Stimulated activated CD4-positive, alpha-beta T cell treated with anti-CD3 and anti-CD28 coated beads, Interleukin-4, amount 100 ng/mL, for 4 hours (primary cell): ENCODE measurements at regions not wholly inside any gene's neighbourhood (a gene's known extent, or its start where the extent isn't known, plus 50 kb on each side); places are given as distances from the start of the nearest gene placed in this dataset.

Source experiments
- DNase-seq, 2 experiments: peaks; one replicate each; pipeline ENCODE4 v3.0.0-alpha.2; 2020

DNA sequence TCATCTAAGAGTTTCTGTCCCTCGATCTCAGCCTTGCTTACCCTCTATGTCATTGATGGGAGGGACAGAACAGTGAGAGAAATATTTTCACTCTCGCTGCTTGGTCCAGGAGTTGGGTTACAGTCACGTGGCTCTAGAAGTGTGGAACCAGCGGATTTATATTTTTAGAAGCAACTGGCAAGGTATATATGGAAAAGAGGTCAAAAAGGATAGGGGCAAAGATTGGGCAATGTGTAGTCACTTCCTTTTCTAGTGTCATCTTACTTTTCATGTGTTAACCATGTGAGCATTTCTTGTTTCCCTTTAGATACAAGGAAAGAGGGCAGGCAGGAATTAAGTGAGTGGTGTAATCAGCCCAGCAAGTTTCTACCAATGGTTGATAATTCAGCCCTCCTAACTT lies 111.5 kb upstream of the ZNF366 start:
- no peak for DNase-seq

DNA sequence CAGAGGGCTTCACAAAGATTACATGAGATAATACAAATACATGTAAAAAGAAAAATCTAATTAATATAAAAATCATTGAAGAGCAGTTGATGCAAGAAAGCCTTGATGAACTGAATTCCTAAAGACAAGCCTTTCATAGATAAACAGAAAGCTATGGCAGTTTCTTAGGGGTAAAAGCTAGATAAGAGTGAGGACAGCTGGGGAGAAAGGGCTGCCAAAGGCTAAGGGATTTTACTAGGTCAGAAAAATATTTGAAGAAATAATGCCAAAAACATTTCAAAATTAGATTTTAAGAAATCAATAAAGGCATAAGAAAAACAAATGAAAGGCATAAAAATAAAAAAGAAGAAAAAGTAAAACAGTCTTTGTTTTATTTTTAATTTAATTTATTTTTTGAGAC lies 107.9 kb upstream of the ZNF366 start:
- no peak for DNase-seq

DNA sequence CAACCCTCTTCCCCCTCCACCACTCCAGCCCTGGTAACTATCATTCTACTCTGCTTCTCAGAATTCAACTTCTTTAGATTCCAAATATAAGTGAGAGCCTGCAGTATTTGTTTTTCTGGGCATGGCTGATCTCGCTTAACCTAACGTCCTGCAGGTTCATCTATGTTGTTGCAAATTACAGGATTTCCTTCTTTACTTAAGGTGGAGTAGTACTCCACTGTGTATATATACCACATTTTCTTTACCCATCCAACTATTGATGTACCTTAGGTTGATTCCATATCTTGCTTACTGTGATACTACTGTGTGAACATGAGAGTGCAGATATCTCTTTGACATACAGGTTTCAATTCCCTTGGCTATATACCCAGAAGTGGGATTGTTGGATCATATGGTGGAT lies 106.3 kb upstream of the ZNF366 start:
- DNase-seq = no peak

DNA sequence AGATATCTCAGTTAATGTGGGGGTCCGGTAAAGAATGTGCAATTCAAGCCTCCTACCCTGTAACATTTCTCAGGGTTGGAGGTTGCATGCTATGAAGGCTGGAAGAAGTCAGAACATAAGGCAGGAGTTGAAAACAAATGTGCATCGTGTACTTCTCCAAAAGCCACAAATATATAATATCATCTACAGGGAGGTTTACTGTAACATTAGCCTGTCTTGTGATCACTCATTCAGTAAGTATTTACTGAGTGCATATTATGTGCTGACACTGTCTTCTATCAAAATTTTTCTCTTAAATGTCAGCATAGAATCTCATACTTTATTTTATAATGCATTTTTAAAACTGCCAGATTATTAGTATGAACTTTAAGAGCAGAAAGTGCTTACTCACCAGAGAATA lies 105.6 kb upstream of the ZNF366 start:
- DNase-seq = no peak

DNA sequence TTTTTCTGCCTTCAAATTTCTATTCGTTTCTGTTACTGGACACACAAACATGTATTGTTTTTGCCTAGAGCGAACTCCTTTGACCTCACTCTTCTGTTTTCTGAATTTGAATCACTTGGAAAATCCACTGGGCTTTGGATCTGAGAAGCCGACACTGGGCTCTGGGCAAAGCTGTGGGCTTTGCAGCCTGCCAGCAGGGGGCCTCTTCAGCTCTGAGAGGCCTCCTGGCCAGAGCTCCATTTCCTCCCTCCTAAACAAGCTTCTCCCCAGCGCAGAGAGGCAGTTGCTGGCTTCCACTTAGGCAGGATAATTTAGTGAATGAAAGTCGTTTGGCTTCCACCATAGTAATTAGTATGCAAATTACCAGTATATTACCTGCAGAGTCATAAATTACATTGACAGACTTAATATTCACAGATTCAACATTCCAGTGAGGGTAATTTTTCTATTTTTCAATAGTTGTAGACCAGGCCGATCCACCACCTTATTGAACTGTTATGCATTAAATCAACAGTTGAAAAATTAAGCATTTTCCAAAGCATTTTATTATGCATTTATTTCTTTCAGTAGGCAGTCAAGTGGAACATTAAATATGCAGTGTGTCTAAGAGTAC lies 104.0 kb upstream of the ZNF366 start:
- peak; percentile 15 to 38 for DNase-seq

DNA sequence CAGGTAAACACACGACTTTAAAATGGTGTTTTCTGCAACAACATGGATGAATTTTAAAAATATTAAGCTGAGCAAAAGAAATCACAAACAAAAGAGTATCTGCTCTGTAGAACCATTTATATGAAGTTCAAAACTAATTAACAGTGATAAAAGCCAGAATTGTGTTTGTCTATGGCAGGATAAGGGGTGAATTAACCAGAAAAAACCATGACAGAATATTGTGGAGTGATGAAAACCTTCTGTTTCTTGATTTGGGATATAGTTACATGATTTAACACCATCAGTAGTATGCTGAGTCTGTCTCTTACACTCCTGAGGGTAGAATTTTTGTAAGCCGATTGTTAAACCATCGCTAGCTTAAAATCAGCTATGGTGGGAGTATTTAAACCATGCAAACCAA lies 101.7 kb upstream of the ZNF366 start:
- DNase-seq = no peak

DNA sequence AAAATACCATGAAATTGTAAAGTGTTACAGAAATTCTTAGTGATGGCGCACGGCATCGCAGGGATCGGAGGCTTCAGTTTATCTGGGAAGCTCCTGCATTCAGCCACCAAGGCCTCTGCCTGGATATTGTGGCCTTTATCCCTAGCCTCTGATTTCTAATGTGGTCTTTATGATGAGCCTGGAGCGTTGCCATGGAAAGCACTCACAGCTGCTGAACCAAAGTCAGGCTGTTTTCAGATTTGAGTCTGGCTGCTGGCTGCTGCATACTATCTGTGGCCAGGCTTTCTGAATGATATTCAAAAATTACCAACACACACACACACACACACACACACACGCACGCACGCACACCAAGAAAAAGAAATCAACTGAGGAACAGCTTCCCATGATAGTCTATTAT lies 101.1 kb upstream of the ZNF366 start:
- DNase-seq = no peak

DNA sequence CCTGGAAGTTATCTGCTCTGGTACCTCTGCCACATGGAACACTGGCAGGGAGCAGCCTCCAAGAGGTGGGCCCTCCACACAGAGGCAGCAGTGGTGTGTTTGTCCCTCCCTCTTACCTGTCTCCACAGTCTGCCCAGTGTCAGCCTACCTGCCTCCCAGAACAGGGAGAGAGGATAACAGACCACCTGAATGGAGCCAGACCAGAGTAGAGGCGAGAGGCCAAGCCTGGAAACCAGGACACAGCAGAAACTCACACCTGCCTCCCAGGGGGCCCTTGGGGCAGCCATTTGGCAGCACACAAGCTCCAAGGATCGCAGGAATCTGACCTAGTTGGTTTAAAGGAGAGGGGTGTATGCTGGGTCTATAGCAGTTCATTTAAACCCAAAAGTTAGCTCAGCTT lies 100.2 kb upstream of the ZNF366 start:
- DNase-seq = no peak

DNA sequence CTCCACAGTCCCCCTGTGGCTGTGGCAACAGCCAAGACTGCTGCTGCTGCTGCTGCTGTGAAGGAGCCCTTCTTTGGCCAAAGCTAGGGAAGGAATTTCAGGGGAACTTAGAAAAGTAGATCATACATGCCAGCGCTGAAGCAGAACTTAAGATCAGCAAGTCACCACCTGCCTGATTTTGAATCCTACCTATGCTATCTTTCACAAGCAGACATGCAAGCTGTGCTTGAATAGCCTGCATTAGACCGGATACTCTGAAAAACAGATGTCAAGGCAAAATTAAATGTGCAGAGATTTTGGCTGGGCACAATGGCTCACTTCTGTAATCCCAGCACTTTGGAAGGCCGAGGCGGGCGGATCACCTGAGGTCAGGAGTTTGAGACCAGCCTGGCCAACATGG lies 99.3 kb upstream of the ZNF366 start:
- no peak for DNase-seq

DNA sequence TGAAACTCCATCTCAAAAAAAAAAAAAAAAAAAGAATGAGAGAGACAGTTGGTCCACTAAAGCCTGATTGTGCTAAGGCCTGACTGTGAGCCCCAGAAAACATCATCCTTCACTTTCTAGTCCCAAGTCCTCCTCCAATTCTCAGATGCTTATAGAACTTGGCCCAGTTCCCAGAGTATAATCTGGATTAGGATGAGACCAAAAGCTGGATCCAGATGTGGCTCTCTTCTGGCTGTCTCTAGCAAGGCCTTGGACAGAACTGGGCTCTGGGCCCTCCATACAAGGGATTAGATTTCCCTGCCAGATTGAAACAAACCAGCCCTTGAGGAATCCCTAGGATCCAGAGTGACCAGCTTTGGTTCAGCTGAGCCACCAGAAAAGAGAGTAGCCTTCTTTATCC lies 98.4 kb upstream of the ZNF366 start:
- no peak for DNase-seq

DNA sequence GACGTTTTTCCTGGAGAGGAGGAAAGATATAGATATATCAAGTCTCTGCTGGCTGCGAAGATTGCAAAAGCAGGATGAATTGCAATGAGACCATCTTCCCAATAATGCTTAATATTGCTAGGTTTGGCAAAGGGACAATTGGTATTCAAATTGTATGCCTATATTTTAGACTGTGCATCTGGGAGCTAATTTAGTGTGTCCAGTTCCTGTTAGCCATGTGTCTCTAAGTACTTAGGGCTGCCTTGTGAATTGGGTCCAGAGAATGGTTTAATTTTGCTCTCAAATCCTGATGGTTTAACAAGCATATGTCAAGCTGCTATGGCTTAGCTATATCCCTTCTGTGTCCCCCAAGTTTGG lies 97.6 kb upstream of the ZNF366 start:
- DNase-seq = no peak

DNA sequence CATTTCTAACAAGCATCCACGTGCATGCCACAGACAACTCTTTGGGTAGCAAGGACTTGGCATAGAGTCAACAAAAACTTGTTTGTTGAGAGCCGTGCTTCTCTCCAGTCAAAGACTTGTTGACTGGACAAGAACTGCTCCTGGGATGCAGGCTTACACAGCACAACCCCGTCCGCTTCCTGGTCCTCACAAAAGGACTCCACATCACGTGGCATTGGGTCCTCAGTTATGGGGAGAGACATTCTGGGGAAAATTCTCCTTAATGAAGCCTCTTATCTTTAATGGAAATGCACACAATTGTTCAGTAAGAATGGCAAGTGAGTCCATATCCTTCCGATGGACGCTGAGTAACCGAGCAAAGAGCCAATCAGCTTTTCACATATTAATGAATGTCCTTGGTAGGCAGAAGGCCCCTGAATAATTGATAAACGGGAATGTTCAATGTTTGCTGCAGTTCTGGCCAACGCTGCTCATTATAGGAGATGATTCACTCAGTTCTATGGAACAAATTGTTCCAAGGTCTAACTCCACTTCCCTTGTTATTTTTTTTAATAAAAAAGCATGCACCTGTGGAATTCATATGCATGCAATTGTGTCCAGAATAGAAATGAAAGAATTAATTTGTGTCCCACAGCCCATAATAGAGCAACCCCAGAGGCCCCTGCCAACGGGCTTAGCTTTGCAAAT lies 97.0 kb upstream of the ZNF366 start:
- DNase-seq = no peak

DNA sequence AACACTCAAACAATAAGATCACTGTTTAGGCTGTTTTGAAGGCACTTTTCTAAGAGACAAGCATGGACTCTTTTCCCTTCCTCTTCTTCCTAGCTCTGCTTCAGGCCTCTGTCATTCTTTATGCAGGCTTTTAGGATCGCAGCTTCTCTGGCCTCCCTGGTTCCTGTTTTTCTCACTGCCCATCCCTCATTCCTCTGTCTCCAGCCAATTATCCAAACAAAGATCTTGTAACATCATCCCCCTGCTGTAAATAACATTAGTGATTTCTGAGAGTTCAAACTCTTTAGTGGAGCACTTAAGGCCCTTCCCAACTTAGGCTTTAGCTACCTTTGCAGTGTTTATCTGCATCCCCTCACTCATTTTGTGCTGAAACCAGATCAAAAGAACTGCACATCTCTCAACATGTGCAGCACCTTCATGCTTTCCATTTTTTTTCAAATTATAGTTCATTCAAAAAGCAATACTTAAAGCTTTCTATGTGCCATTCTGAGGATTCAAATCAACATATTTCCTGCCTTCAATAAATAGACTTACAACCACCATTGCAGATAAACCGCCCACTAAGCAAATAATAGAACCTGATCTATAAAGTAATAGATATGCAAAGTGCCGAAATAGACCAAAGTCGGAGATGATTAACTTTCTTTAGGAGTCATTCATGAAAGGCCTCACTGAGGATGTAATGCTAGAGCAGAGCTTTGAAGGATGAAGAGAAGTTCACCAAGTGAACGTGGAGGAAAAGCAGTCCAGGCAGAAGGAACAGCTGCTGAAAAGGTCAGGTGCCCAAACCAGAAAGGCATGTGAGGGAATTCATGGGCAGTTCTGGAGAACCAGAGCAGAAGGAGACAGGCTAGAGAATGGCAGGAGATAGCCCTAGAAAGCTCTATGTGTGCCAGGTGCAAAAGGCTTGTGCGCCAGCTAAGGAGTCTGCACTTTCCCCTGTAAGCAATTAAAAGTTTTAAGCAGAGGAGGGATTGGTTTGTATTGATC lies 95.8 kb upstream of the ZNF366 start:
- no peak for DNase-seq

DNA sequence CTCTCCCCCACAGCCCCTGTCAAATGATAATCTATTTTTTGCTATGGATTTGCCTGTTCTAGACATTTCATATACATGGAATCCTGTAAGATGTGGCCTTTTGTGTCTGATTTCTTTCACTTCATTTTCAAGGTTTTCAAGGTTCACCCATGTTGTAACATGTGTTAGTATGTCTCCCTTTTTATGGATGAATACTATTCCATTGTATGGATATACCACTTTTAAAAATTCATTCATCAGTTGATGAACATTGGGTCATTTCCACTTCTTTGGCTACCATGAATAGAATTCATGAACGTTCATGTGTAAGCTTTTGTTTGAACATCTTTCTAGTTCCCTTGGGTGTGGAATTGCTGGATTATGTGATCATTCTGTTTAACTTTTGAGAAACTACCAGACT lies 94.7 kb upstream of the ZNF366 start:
- DNase-seq = no peak

DNA sequence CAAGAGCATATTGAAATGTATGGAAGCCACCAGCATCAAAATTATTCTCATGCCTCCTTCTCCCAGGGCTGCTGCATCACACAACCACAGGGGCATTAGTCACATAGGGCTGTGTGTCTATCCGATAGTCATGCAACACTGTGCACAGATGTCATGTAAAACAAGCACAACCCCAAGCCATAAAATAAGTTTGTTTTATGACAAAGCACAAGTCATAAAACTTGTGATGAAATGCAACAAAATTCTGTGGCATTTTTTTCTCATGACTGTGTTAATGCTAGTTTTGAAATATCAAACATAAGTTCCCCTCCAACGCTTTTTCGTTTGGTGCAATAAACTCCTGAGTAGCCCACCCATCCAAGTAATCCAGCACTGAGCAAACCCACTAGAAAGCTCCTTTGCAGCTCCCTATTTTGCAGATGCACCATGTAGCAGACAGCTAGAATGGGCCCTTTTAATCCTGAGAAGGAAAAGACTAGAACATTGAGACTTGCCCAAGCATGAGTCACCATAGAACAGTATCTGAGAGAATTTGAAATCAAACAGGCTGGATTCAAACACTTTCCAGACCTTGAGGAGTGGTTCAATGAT lies 93.3 kb upstream of the ZNF366 start:
- no peak for DNase-seq

DNA sequence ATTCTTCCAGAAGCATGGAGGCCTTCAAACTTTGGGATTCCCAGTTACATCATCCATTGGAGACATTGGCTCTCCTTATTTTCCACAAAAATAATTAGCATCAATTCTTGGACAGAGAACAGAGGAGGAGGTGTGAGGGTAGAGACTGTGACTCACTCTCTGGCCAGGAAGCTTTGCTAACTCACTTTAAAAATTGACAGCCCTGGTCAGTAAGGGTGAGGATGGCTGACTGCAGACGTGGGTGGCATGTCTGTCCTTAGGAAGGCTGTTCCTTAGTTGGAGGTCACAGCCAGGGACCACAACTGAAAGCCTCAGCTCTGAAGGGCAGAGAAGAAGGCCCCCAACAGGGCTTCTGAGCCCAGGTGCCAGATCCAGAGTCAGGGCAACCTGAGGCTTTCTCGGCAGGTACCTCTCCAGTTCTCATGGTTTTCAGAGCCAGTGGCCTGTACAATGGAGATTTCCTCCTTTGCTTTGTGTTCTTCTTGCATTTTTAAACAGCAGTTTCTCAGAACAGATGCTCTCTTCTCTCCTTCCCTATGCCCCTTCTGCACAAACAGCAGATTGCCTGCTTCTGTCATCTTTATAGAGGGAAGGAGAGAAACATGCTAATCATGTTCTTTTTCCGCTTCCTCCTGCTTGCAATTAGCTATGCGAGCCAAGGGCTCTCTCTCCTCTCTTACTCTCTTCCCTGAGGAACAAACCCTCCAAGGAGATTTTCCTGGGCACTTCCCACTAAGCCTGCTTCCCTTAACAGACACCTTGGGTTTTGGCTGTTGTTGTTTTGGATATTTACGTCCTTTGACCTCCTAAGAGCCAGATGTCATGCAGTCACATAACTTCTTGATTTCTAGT lies 92.5 kb upstream of the ZNF366 start:
- no peak for DNase-seq

DNA sequence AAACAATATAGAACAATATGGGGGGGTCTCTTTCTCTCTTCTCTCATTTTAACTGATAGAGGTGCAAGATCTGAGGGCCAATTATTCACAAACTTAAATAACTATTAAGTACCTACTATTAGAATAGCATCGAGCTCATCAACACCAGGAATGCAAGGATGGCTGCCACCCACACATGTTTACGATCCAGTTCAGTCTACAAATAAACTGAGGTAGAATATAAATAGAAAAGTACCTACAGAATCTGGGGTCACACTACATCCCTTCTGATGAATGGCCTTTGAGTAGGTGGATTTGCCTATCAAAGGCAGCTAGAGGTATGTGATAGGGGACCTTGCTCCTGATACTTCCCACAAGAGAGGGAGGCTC lies 91.8 kb upstream of the ZNF366 start:
- DNase-seq = no peak

DNA sequence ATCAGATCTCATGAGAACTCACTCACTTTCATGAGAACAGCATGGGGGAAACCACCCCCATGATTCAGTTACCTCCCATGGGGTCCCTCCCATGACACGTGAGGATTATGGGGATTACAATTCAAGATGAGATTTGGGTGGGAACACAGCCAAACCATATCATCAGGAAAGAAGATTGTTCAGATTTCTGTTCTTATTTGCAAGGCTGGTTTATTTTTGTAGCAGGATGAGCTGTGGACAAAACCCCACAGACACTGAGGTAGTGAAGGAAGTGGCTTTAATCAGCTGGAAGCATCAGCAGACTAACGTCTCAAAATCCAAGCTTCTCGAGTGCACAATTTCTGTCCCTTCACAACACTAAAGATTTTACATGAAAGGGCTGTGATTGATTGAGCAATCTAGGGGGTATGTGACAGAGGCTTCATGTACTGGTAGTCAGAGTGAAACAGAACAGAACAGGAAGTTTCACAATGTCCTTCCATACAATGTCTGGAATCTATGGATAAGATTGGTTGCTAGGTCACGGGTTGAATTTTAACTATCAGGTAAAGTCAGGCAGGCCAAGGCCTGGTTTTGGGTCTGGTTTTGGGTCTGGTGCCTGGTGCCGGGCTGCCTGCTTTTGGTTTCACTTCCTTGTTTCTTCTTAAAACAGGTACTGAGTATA lies 91.3 kb upstream of the ZNF366 start:
- DNase-seq = no peak

DNA sequence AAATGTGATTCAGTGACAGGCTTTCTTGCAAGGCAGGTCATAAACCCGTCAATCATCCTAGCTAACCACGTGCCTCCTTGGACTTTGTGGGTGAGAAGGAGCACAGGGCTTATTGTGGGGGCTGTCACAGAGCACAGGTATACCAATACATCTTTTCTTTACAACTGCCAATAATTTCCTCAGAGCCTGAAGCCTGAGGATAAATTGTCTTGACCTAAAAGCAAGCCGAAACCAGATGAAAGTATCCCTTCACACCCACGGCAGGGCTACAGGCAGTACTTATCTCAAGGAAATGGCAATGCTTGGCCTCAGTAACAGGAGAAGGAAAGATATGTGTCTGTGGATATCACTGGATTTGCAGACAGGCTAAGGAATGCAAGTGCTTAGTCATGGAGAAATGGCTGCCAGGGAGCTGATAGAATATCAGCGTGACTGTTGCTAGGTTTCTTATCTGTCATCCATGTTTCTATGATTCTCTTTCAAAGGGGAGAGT lies 90.3 kb upstream of the ZNF366 start:
- no peak for DNase-seq

DNA sequence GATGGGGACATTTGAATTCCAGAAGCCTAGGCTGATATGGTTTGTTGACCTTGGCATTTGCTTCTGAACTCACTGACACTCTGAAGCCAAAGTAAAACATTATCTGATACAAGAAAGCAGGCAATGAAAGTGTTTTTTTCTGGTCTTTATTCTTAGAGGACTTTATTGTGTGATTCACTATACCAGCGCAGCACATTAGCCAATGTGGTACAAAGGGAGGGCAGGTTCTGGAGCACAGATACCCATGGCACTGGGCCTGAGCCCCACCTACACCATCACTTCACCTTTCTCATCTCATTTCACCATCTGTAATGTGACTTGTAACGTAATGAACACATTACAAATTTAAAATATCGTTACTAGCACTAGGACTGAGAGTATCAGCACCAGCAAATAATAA lies 89.7 kb upstream of the ZNF366 start:
- DNase-seq = no peak

DNA sequence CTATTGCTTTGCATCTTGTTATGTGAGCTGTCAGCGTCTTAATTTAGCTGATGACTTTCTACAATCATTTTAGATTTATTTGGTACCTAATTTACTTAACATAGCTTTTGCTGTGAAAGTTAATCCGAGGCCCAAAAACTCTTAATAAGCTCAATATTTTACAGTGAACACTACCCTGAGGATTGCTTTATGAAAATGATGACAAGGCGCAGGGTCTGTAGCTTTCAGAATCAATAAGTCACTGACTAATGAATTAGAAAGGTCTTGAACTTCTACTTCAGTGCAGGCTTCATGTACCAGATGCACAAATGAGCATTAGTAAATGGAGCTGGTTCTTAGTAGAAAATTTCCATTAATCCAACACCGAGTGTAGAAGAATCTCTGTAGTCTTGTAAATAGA lies 81.4 kb upstream of the ZNF366 start:
- DNase-seq = no peak
